Transverse colon (tissue), 4 donors: ENCODE measurements at regions not wholly inside any gene's neighbourhood (a gene's known extent, or its start where the extent isn't known, plus 50 kb on each side); places are given as distances from the start of the nearest gene placed in this dataset.

ENCODE experiments used
- DNase-seq: peaks from one replicate; pipeline ENCODE4 v3.0.0-alpha.2; 2019
- H3K27ac ChIP-seq, 4 donors: fragments of 200-600 bp; sonication (generic); 2 replicates each; pipeline ENCODE4 v1.5.1; 2016 to 2018; ENCODE audit warnings: inconsistent platforms in 4 of 4
- H3K27me3 ChIP-seq: fragments of 200-600 bp; sonication (generic); 2 replicates; pipeline ENCODE4 v1.5.1; 2017; ENCODE audit warnings: inconsistent platforms
- H3K36me3 ChIP-seq, 4 donors: fragments of 200-600 bp; sonication (generic); 2 replicates each; pipeline ENCODE4 v1.5.1; 2017 to 2019; ENCODE audit warnings: inconsistent platforms in 4 of 4
- H3K4me1 ChIP-seq, 4 donors: fragments of 200-600 bp; sonication (generic); 2 replicates each; pipeline ENCODE4 v1.5.1; 2017 to 2020; ENCODE audit warnings: inconsistent platforms in 4 of 4
- H3K4me3 ChIP-seq, 4 donors: fragments of 200-600 bp; sonication (generic); 1 replicate in 1 of 4; 2 replicates in 3 of 4; pipeline versions ENCODE4 v1.5.1 to v1.6.1; 2017 to 2019; ENCODE audit warnings: inconsistent platforms in 4 of 4
- H3K9me3 ChIP-seq, 2 donors: fragments of 200-600 bp; sonication (generic); 2 replicates each; pipeline ENCODE4 v1.5.1; 2017 to 2019; ENCODE audit warnings: inconsistent platforms in 2 of 2
- EP300 ChIP-seq: sonication (generic); formaldehyde crosslinking; IDR thresholded peaks from one replicate; pipeline ENCODE4 v1.6.1; 2017; ENCODE audit warnings: antibody characterized with exemption, low read depth
- POLR2A ChIP-seq: fragments of 450-650 bp; IDR thresholded peaks from one replicate; pipeline ENCODE4 v1.6.1; 2016; ENCODE audit warnings: antibody characterized with exemption, mild to moderate bottlenecking, moderate library complexity
- POLR2AphosphoS5 ChIP-seq, 3 donors: sonication (generic); formaldehyde crosslinking; IDR thresholded peaks; one replicate each; pipeline ENCODE4 v1.6.1; 2016; ENCODE audit warnings: antibody characterized with exemption in 3 of 3
- WGBS, 2 donors: methylation state at CpG; one replicate each; pipeline ENCODE4 v1.1.5; 2018; ENCODE audit warnings: low coverage in 1 of 2; 5-methylcytosine and 5-hydroxymethylcytosine counted together
- in situ Hi-C, 4 donors: fragments of 200-750 bp; cut with MboI; loops; one replicate each; pipeline versions ENCODE4 v1.15.0 to v1.15.1; 2017; ENCODE audit warnings: low sequenced_read_pairs in 3 of 4, low pct_ligation_motif_present in 1 of 4, low pct_unique_long_range_greater_than_20kb in 1 of 4
- intact Hi-C: fragments of 100-400 bp; cut with DNase I; formaldehyde crosslinking; loops from one replicate; pipeline ENCODE4 v1.15.1; 2023; ENCODE audit warnings: low total_unique reads
- TF ChIP-seq, protein P1 (sequence below), 5 experiments: fragments of 200-600 bp in 3 of 5; fragments of 450-650 bp in 2 of 5; sonication (generic) in 3 of 5; IDR thresholded peaks; 1 replicate in 2 of 5; 2 replicates in 3 of 5; pipeline ENCODE4 v1.5.1; 2016 to 2017; ENCODE audit warnings: antibody characterized with exemption in 5 of 5, inconsistent platforms in 3 of 5, mild to moderate bottlenecking in 2 of 5, moderate library complexity in 1 of 5

- H3K4me3 ChIP-seq, result no peak overlapping the region
- in situ Hi-C loops, result no loop called here
- H3K9me3 ChIP-seq, result no peaks in the 10 kb centered on the region
- no peaks in the 10 kb centered on the region for H3K27me3 ChIP-seq
- no peaks in the 10 kb centered on the region for H3K4me1 ChIP-seq
- no peak for TF ChIP-seq POLR2AphosphoS5 (IDR thresholded peaks at IDR 0.05)
- 39 to 42% methylated on average over 3 of the region's 3 CpGs for WGBS, 2 donors
- no peak for DNase-seq
- H3K27ac ChIP-seq, result no peak overlapping the region
- intact Hi-C loops, result no loop called here
- no peaks in the 10 kb centered on the region for H3K36me3 ChIP-seq
These were observed 162.8 kb upstream of the SLITRK3 start for GRCh38 chr3:165359005-165359404.

DNA sequence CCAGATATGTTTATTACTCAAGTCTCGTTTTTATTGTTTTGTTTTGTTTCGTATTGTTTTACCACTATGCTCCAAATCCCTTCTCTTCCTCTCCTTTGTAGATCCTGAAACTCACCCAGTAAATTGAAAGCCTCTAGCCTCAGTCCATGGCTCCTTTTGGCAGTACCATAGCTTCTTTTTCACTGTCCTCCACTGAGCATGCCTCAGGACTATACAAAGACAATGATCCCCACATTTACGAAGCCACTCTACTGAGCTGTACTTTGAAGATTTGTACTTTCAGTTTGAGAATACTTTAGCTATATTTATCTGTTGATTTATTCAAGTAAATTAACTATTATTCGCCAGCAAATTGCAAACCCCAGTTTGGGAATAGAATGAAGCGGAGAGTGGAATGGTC lies 159.1 kb upstream of the SLITRK3 start:
- DNase-seq, result no peak
- no peaks in the 10 kb centered on the region for H3K4me1 ChIP-seq
- 69 to 85% methylated on average over 5 of the region's 5 CpGs for WGBS, 2 donors
- no peak for TF ChIP-seq EP300
- no peak overlapping the region for H3K27ac ChIP-seq
- in situ Hi-C loops, result no loop called here
- no peaks in the 10 kb centered on the region for H3K9me3 ChIP-seq
- intact Hi-C loops, result no loop called here
- H3K36me3 ChIP-seq, result no peaks in the 10 kb centered on the region
- H3K27me3 ChIP-seq, result no peaks in the 10 kb centered on the region
- H3K4me3 ChIP-seq, result no peak overlapping the region

- DNase-seq, result no peak
- 60 to 68% methylated on average over 4 of the region's 4 CpGs for WGBS, 2 donors
These were observed 151.3 kb upstream of the SLITRK3 start for GRCh38 chr3:165347526-165347925.

GRCh38 chr3:165346503-165346902 lies 150.3 kb upstream of the SLITRK3 start:
- H3K4me3 ChIP-seq, result no peak overlapping the region
- whole genome bisulfite sequencing, 2 donors, result 72 to 81% methylated on average over 2 to 4 of the region's 4 CpGs
- no peaks in the 10 kb centered on the region for H3K4me1 ChIP-seq

More at GRCh38 chr3:165347526-165347925, 151.3 kb upstream of the SLITRK3 start:
- in situ Hi-C loops, result no loop called here
- TF ChIP-seq POLR2AphosphoS5 (IDR thresholded peaks at IDR 0.05) (no peak), EP300 (no peak), POLR2A (no peak)
- TF ChIP-seq, protein P1, sequence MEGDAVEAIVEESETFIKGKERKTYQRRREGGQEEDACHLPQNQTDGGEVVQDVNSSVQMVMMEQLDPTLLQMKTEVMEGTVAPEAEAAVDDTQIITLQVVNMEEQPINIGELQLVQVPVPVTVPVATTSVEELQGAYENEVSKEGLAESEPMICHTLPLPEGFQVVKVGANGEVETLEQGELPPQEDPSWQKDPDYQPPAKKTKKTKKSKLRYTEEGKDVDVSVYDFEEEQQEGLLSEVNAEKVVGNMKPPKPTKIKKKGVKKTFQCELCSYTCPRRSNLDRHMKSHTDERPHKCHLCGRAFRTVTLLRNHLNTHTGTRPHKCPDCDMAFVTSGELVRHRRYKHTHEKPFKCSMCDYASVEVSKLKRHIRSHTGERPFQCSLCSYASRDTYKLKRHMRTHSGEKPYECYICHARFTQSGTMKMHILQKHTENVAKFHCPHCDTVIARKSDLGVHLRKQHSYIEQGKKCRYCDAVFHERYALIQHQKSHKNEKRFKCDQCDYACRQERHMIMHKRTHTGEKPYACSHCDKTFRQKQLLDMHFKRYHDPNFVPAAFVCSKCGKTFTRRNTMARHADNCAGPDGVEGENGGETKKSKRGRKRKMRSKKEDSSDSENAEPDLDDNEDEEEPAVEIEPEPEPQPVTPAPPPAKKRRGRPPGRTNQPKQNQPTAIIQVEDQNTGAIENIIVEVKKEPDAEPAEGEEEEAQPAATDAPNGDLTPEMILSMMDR (IDR thresholded peaks at IDR 0.05), result no peak
- Histone ChIP-seq H3K36me3 (no peaks in the 10 kb centered on the region), H3K27me3 (no peaks in the 10 kb centered on the region), H3K4me1 (no peaks in the 10 kb centered on the region), H3K4me3 (no peak overlapping the region), H3K27ac (no peak overlapping the region), H3K9me3 (no peaks in the 10 kb centered on the region)
- intact Hi-C loops, result no loop called here

GRCh38 chr3:165343185-165343584 lies 147.0 kb upstream of the SLITRK3 start:
- in situ Hi-C loops, result no loop called here
- H3K36me3 ChIP-seq, result no peaks in the 10 kb centered on the region
- no peak overlapping the region for H3K27ac ChIP-seq
- no peaks in the 10 kb centered on the region for H3K4me1 ChIP-seq
- H3K4me3 ChIP-seq, result no peak overlapping the region
- no peaks in the 10 kb centered on the region for H3K9me3 ChIP-seq
- WGBS, 2 donors, result 76% methylated on average over 1 of the region's 1 CpG; no CpG with 5 or more reads in 1 of the 2 donors
- H3K27me3 ChIP-seq, result no peaks in the 10 kb centered on the region
- intact Hi-C loops, result no loop called here
- TF ChIP-seq, protein P1 (IDR thresholded peaks at IDR 0.05), result no peak
- no peak for TF ChIP-seq POLR2A
- TF ChIP-seq EP300, result no peak
- no peak for TF ChIP-seq POLR2AphosphoS5 (IDR thresholded peaks at IDR 0.05)
- DNase-seq, result no peak

More at GRCh38 chr3:165346503-165346902, 150.3 kb upstream of the SLITRK3 start:
- in situ Hi-C loops, result no loop called here
- Histone ChIP-seq H3K27ac (no peak overlapping the region), H3K27me3 (no peaks in the 10 kb centered on the region), H3K9me3 (no peaks in the 10 kb centered on the region), H3K36me3 (no peaks in the 10 kb centered on the region)
- intact Hi-C loops, result no loop called here
- DNase-seq, result no peak
- TF ChIP-seq, protein P1 (IDR thresholded peaks at IDR 0.05), result no peak
- TF ChIP-seq POLR2A (no peak), EP300 (no peak), POLR2AphosphoS5 (IDR thresholded peaks at IDR 0.05) (no peak)
